Skin of body (tissue), 1 donor: ENCODE measurements at regions not wholly inside any gene's neighbourhood (a gene's known extent, or its start where the extent isn't known, plus 50 kb on each side); places are given as distances from the start of the nearest gene placed in this dataset.

Experiments
- DNase-seq: peaks from one replicate; lab custom pipeline; 2025; lab: John Stamatoyannopoulos, UW

DNA sequence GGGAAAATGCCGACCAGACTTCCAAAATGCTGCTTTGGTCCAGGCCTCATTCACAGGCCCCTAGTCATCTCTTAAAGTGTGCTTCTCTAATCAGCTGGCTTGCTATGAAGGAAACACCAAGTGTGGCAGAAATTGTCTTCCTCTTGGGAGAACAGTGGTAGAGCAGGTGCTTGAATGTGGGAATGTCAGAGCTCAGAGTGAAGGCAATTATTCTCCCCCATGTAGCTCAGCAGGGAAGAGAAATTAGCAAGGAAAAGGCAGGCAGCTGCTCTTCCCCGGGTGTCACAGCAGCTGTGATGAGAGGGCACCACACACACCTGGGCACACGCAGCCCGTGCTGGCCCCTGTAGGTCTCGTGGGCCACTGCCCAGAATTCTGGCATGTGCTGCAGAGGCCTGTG is 358.5 kb downstream of the WDR72 start:
- DNase-seq, result no peak

DNA sequence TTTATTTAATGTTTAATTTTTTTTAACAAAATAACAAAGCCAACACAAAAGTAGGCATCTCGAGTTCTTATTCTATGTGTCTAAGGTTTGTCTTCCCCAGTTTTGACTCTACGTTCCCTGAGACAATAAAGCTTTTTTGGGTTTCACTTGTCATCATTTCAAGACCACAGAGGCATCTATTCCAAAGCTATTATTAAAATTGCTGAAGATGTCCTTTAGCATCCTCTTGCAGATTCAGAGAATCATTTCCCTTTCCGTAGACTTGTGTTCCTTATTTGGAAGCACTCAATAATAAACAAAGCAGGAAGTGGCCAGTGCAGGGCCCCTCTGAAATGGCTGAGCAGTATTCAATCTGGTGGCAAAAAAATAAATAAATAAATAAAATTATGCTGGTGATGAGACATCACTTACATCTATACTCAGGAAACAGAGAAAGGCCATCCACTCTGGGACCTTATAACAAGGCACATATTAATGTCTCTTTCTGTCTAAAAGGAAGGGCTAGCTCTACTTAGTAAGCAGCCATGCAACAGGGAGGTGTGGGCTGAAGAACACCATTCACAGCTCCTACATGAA is 362.3 kb downstream of the WDR72 start:
- DNase-seq, result no peak

DNA sequence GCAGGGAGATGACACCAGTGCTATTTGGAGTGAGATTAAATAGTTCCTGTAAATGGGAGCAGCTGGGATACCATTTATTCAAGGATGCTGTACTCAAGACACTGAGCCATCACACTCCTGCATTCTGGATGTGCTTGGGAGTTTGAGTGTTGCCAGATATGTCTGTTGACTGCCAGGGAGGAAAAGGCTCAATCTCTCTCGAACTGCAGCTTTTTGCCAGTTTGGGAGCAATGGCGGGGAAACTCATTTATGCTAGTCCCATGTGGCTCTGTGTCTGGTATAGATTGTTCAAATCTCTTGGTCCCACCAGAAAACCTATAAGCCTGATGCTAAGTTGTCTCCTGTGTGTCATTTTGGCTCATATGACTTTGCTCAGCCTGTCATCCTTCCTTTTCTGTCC is 363.6 kb downstream of the WDR72 start:
- no peak for DNase-seq

DNA sequence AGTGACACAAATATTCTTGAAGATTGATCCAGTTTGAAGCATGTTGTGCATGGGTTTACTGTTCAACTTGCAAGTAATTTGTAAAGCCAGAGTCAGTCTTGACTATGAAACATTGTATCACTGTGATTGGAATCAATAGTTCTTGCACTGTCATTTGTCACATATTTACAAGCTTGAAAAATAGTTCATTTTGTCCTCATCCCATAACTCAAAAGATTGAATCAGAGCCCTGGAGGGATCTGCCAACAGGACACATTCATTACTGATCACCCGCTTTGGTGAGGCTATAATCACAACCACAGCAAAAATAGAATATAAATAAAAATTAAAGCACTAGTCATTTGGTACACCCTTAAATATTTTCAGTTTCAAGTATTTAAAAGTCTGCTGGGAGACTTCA is 368.9 kb downstream of the WDR72 start:
- no peak for DNase-seq

DNA sequence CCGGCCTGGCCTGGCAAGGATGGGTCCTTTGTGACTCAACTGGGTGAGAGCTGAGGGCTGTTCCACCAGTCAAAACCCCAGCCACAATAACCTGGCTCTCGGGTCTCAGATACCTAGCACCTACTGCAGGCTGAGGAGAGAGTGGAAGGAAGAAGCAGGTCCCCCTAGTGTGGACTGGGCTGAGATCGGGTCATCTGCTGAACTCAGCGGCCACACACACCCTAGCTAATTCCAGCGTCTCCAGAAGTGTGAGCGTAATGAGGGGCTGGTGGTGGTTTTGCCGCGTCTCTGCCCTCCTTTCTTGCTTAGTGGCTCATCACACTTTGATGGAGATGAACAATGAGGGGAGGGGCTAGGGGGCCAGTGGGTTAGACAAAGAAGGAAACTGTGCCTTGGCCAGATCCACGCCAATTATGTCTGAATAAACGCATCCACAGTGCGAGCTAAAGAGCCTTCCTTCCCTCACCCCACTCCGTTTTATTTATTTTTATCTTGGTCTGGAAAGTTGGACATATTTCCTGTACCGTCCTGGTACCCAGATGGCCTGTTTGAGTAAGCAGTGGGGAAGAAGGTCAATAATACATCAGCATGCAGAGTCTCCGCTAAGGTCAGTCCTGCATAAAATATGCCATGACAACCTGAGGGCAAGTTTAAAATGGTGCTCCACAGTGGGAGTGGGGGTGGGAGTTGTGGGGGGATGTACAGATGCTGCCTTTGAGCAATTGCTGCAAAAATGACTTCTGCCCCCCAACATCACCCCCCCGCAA is 370.0 kb downstream of the WDR72 start:
- DNase-seq, result no peak

DNA sequence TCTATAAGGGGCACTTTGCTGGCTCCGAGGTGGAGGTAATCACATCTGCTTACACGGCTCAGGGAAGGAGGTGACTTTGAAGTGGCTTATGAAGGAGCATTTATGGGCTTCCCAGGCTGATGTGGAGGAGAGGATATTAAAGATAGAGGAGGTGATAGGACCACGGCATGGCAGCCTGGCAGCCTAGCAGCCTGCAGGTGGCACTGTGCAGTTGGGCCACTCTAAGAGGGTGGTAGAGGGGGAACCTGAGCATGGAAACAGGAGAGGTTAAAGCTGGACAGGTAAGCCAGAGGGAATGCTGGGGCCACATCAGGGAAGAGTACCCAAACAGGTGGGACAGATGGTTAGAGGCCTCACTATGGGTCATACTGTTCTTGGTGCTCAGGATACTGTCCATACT is 375.0 kb downstream of the WDR72 start:
- no peak for DNase-seq

DNA sequence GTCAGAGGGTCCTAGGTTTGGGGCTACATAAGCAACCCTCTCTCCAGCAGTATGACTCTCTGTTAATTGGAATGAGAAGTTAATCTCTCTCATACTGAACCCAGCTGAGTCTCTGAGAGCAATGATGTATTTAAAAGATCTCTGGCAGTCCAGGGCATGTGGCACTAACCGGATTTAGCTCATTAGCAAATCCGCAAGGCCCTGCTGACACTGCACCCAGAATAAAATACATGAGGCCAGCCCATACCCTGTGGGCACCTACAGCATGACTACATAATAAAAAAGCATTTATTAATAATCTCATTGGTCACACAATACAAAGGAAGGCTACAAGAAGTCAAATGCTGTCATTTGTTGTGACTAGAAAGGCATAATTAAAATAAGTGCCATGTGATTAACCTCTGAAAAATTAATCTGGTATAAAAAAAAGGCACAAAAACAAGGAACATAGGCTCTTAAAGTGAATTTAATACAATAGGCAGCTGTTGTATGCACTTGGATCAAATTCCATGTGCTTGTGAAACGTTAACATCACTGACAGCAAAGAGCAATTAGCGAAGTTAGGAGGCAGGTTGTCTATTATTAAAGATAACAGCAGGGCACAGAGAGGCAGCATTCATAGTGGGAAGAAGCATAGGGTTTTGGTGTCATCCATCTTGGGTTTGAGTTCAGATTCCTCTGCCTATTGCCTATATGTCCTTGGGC is 381.2 kb downstream of the WDR72 start:
- DNase-seq, result no peak

DNA sequence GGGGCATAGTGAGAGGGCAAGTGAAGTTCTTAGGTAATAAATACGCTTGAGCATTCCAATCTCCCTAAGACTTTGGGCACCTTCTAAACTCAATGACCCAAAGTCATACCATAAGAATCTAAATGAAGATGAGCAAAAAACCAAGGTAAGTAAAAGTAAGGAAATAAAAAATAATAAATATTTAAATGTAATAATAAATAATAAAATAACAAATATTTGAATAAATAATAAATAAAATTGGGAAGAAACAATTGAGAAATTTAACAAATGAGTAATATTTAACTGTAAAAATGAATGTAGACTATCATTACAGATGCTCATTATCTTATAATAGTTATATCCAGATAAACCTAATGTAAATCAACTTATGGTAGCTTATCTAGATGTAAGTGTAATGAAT is 391.7 kb downstream of the WDR72 start:
- no peak for DNase-seq

DNA sequence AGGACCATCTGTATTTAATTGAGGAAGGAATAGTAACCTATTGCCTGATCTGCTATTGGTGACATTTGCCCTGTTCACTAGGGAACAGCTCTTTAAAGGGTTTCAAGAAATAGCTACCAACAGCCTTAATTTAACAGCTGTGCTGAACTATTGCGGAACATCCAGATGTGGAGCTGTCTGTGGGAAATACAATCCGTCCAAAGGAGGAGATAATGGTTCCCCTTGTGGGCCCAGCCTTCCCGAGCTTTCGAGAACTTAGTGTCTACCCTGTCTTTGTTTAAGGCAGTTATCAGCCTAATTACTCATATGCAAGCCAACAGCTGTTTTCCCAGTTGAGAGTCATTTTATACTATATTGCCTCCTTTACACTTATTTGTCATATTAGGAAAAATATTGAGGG is 398.6 kb downstream of the WDR72 start:
- DNase-seq, result no peak

DNA sequence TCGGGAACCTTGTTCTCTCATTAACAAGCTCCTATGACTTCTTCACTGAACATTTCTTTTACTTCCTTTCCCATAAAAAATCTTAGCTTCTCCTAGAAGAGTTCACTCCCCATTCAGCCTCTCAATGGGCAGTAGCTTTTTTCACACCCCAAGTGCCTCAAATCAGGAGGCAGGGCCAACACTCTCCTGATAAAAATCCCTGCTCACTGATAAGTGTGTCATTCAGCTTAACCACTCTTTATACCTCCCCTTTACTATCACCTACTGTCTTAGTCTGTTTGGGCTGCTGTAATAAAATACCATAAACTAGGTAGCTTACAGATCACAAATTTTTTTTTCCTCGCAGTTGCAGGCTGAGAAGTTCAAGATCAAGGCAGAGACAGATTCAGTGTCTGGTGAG is 400.4 kb downstream of the WDR72 start:
- no peak for DNase-seq

DNA sequence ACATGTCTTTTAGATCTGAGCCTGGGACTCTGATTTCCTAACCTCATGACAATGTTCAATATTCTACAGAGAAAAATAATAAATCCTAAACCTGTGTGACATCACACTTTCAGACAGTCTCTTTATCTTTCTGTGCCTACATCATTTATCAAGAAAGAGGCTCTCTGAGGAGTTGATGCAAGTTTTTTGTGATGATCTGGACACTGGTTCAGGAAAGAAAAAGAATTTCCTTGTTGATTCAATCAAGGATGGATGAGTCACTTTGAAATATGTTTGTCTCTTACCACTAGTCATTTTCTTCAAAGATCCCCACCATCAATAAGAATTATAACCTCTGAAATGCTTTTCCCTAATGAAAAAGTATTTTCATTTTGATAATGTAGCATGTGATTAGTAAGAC is 404.6 kb downstream of the WDR72 start:
- no peak for DNase-seq

DNA sequence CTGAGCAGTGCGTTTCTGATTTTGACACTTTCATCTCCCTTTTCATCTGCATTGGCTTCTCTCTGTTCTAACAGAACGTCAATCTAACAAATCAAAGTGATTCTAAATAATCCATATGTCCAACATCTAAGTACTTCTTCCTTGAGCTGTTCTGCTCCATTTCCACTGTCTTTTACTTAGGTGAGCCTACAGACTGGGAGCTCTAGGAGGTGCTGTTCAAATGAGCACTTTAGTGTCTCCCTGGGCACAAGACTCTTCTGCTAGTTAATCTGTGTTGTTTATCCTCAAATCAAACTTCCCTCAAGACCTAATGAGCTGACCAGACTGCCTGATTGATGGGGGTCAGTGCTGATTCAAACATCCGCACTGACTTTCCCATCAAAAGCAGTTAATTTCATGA is 408.1 kb downstream of the WDR72 start:
- no peak for DNase-seq

DNA sequence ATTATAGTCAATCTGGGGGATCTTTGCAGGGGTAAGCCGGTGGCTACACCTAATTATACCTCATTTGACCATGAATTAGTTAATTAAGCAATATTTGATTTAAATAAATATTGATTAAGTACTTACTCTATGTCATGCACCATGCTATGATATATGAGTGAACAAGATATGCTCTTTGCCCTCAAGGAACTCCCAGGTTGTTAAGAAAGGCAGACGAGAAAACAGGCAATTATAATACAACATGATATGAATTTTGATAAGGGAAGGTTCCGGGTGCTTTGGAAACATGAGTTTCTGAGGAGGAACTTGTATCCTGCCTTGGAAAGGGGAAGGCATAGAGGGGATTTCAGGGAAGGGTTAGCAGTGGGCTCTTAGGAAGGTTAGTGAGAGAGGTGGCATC is 412.9 kb downstream of the WDR72 start:
- no peak for DNase-seq

DNA sequence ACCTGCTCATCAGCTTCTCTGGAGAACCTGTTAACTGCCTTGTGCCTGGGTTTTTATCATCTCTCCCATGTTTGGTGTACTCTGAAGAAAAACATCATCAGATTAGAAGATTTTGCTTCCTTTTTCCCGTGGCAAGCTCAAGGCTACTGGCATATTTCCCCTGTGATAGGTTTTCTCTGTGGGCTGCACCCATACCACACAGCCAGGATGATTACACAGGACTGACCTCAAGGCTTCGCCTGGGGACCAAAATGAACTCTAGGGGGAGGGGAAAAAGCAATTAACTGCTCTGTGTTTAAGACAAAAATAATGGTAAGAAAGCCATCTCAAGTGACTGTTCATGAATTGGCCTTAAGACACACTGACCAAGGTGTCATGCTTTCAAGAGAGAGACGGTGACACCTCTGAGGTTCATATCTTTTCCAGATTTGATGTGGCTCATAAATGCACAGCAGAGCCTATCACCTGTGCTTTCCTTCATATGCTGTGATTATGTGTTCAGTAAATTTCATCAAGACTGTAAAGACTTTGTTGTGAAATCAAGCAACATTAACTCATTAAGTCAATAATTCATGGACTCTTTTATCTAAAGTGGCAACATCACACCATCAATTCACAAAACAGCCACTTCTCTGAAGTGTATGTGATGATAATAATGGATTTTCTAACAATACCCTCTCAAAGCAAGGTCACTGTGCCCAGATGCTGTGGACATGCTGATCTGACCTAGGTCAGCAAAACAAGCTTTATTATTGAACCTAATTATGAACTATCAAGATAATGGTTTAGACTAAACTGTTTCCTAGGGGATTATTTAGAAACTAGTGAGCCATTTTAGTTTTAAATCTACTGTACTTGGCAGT is 427.9 kb downstream of the WDR72 start:
- no peak for DNase-seq

DNA sequence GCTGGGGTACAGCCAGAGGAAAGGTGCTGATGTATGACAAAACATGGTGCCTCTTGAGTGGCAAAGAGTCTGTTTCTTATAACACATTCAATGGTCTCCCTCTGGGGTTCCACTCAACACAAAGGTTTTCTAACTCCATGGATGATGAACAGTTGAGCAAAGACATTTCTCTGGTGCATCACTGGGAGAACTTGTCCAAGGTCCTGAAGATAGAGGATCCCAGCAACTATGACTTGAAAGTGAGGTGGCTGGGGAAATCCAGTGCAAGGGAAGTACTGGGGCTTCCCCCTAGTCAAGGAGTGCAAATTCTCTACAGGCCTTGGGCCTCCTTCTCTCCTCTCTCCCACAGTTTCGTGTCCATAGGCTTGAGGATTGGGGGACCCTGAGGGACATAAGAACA is 431.1 kb downstream of the WDR72 start:
- no peak for DNase-seq

DNA sequence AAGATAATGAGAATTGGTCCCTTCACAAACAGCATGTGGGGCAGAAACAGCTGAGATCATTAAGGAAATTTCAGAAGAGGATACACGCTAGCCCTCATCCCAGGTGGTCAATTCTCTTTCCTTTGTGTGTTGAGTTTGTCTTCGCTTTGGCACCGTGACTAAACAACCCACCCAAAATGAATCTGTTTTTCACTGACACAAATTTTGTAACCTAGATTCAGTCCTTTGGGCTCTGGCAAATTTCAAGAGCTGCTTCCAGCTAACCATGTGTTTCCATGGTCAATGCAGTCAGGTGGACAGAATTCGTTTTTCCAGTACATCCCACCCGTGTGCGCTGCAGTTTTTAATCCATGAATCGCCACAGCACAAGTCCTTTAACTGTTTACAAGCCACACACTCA is 435.4 kb downstream of the WDR72 start:
- no peak for DNase-seq

DNA sequence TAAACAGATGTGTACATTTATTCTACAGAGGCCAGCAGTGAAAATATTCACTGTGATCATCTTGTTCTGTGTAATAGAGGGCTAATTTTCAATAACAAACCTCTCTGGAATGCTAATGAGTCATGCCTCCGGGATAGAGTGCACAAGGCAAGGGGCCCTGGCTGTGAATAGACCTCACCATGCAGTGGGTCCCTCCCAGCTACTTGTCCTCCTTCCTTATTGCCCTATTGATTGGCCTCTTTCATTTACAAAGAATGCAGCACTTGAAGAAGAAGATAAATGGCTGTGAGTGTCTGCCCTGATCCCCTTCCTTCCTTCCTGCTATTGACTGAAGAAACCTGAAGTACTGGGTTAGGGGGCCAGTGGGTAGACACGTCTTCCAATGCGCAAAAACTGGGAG is 436.3 kb downstream of the WDR72 start:
- no peak for DNase-seq

DNA sequence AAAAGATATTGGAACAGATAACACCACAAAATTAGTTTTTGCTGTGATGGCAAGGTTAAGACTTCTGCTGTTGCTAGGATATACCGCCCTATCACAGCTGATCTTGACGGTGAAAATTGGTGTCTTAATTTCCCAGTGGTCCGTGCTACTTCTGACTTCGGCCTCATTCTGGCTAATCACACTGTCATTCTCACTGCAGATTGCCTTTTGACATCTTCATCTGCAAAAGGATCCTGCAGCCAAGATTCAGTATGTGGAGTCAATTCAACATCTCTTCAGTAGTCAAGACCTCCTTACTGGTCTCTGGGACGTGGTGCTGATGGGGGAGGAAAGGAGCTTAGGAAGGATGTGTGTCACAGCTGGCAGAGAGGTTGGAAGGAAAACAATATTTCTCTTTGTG is 438.6 kb downstream of the WDR72 start:
- DNase-seq, result no peak

DNA sequence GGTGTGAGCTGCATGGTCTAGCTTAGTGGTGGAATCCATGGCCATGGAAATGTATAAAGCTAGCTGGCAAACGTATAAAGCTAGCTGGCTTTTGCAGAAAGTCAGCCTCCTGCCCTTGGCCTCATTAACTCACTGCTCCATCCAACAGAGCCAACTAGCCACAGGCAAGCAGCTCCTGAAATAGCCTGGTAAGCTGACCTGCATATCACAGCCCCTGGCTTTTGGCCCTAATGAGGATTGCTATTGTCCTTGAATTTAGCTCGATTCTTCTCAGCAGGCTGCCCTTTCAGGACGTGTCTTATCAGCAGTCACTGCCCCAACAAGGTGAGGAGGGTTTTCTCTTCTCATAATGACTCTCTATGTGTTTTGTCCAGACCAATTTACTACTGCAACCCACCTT is 446.8 kb downstream of the WDR72 start:
- no peak for DNase-seq

DNA sequence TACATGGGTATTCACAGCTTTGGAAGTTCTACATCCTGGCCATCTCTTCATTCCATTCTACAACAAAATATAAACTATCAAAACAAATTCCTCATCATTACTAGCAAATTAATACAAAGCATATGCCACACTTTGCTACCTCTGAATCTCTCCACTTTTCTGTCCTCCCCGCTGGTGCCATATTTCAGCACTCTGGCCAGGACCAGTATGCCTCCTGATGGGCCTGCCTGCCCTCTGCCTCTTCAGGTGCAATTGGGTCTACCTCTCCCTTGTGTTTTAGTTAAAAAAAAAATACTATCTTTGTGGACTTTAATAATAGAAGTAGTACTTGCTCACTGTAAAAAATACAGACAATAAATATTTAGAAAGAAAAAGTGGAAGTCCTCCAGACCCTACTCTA is 448.8 kb downstream of the WDR72 start:
- DNase-seq, result no peak

DNA sequence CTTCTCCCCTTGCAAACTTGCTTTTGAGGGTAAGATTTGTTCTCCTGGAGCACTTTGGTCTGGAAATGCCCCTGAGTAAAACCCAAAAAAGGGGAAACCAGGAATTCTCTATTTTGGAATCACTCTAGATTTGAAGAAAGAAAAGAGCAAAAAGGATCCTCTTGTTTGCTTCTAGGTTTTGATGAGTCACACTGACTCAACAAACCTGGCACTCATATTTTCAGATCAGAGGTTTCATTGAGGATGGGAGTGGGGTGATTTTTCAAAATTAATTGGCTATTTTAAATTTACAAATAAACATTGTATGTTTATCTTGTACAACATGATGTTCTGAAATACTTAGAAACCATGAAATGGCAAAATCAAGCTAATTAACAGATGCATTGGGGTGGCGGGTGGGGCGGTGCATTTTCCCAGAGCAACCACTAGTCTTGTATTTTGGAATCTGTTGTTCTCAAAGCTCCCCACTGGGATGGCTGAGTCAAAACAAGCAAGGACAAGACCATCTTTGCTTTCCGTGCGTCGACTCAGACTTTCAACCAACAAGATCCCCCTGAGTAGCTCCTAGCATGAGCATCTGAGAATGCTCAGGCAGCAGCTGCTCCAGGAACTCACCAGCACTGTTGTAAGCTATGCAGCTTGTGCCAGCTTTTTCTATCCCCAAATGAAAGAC is 451.4 kb downstream of the WDR72 start:
- DNase-seq, result no peak

DNA sequence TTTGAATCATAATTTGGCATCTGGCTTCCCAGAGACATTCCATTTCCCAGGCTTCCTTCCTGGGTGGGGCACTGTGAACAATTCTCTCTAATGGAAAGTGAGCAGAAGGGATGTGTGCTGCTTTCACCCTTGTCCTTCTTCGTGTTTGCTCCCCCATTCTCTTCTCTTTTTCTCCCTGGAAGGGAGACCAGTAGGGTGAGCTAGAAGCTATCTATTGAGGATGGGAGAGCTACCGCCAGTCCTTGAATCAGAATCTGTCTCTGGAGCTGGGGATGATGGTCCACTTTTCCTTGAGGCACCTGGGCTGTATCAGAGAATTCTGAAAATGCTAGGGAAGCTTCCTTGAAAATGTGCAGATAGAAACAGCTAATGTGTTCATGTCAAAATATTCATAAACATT is 453.9 kb downstream of the WDR72 start:
- no peak for DNase-seq
